ENCODE measurements at regions not wholly inside any gene's neighbourhood (a gene's known extent, or its start where the extent isn't known, plus 50 kb on each side); places are given as distances from the start of the nearest gene placed in this dataset.

DNA sequence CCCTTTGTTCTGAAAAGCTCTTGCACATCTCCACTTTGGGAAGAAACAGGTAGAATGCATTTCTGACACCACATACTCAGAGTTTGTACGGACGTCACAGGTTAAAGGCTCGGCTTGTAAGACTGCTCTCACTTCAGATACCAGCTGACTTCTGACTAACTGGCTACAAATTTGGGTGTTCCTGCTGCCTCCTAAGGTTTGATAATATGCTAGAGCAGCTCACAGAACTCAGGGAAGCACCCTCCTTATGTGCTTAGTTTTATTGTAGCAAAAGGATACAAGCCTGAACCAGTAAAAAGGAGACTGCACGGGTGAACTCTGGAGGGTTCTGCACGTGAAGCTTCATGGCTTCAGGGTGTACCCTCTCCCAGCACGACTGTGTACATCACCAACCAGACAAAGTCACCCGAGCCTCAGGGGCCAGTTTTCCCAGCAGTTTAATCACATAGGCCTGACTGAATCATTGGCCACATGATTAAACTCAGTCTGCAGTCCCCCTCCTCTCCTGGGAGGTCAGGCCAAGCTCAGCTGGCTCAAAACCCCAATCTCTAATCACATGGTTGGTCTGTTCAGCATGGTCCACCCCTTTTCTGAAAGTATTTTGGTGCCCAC lies 749.5 kb upstream of the RAB6C start:
- no peak overlapping the region for H3K27ac ChIP-seq (ENCODE audit: extremely low read depth, low read depth, low read length)
- no peak for TF ChIP-seq HNRNPH1 (optimal IDR thresholded peaks at IDR 0.05; ENCODE audit: low read depth, low read length)
- TF ChIP-seq, protein P1, sequence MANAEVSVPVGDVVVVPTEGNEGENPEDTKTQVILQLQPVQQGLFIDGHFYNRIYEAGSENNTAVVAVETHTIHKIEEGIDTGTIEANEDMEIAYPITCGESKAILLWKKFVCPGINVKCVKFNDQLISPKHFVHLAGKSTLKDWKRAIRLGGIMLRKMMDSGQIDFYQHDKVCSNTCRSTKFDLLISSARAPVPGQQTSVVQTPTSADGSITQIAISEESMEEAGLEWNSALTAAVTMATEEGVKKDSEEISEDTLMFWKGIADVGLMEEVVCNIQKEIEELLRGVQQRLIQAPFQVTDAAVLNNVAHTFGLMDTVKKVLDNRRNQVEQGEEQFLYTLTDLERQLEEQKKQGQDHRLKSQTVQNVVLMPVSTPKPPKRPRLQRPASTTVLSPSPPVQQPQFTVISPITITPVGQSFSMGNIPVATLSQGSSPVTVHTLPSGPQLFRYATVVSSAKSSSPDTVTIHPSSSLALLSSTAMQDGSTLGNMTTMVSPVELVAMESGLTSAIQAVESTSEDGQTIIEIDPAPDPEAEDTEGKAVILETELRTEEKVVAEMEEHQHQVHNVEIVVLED (CRISPR knock-in tag; IDR thresholded peaks at IDR 0.05) = no peak
- no peak for TF ChIP-seq GABPB1 (CRISPR knock-in tag; IDR thresholded peaks at IDR 0.05)
- TF ChIP-seq SIN3A (IDR thresholded peaks at IDR 0.05; ENCODE audit: borderline replicate concordance in 2 of 2, control insufficient read depth in 1 of 2, low read depth in 2 of 2, low read length in 2 of 2) = no peak
- TF ChIP-seq SMAD2 (IDR thresholded peaks at IDR 0.05; ENCODE audit: low read depth, low read length) = no peak
- no peak for TF ChIP-seq ZKSCAN3 (CRISPR knock-in tag; IDR thresholded peaks at IDR 0.05)
- TF ChIP-seq ETV5 (CRISPR knock-in tag; IDR thresholded peaks at IDR 0.05; ENCODE audit: low read depth) = no peak
- TF ChIP-seq DPF2 (IDR thresholded peaks at IDR 0.05) = no peak
- TF ChIP-seq NFYB (IDR thresholded peaks at IDR 0.05; ENCODE audit: extremely low read depth, insufficient read length) = no peak
- TF ChIP-seq RAD51 (IDR thresholded peaks at IDR 0.05; ENCODE audit: borderline replicate concordance, low read depth) = no peak
- no peak for TF ChIP-seq ILK (tag; IDR thresholded peaks at IDR 0.05; ENCODE audit: borderline replicate concordance, low read depth)
- H3K4me2 ChIP-seq (ENCODE audit: insufficient read depth, low read length) = no peak overlapping the region
- no peak overlapping the region for H2AFZ ChIP-seq (ENCODE audit: low read depth, low read length)
- no peak for DNase-seq (ENCODE audit: extremely low read depth in 1 of 4, low spot score in 3 of 4)
- intact Hi-C loops (cut with micrococcal nuclease) = no loop called here
- in situ Hi-C loops (cut with MboI) = no loop called here
- no peaks in the 10 kb centered on the region for H3K36me3 ChIP-seq (ENCODE audit: control insufficient read depth, insufficient read depth, low read length)
- H3K27me3 ChIP-seq (ENCODE audit: control insufficient read depth in 2 of 2, insufficient read depth in 2 of 2, low read length in 2 of 2) = no peaks in the 10 kb centered on the region; a peak in 1 of 5 replicates
- no TSS peak for BruUV-seq (replicated peaks)
- no peaks in the 10 kb centered on the region for H3K79me2 ChIP-seq (ENCODE audit: control insufficient read depth, insufficient read depth, low read length)
- POLR2A ChIA-PET = interaction anchor here (1.2 kb wide), 1 partner anchor 11 kb away, joined by 3 read pairs; no protein-coding TSS in a partner anchor
- H3K9me3 ChIP-seq (replicated peaks; ENCODE audit: control insufficient read depth, insufficient read depth, low read depth, low read length) = no peaks in the 10 kb centered on the region
- no peak overlapping the region for H3K4me3 ChIP-seq
- H3K4me1 ChIP-seq (replicated peaks in 1 of 2; ENCODE audit: control insufficient read depth in 2 of 2, insufficient read depth in 2 of 2, low read length in 2 of 2) = no peaks in the 10 kb centered on the region
- WGBS (ENCODE audit: insufficient coverage, low coverage, missing lambda C conversion rate) = 1% methylated on average over 7 of the region's 7 CpGs
- ATAC-seq = no peak
- no peaks in the 10 kb centered on the region for H4K20me1 ChIP-seq (replicated peaks; ENCODE audit: control insufficient read depth, insufficient read depth, low read length)
- no peak for FAIRE-seq
- no peaks in the 10 kb centered on the region for H3K9me1 ChIP-seq (ENCODE audit: control insufficient read depth, insufficient read depth, low read length)
- no peak overlapping the region for H3K9ac ChIP-seq (ENCODE audit: insufficient read depth in 1 of 2, low read depth in 2 of 2, low read length in 2 of 2)
- CTCF ChIA-PET (ENCODE audit: low intra/inter-chr PET ratio) = no interaction called here
